Nephron (organoid): ENCODE measurements at regions not wholly inside any gene's neighbourhood (a gene's known extent, or its start where the extent isn't known, plus 50 kb on each side); places are given as distances from the start of the nearest gene placed in this dataset.

ENCODE experiments used
- H3K27ac Mint-ChIP-seq, 3 experiments: 2 replicates each; pipeline ENCODE4 v1.8.0; 2020; ENCODE audit warnings: mixed read lengths in 3 of 3, mild to moderate bottlenecking in 2 of 3, moderate library complexity in 1 of 3
- H3K27me3 Mint-ChIP-seq: 2 replicates; pipeline ENCODE4 v1.8.0; 2021; ENCODE audit warnings: low read depth, mild to moderate bottlenecking, moderate library complexity, mixed read lengths
- H3K36me3 Mint-ChIP-seq: 2 replicates; pipeline ENCODE4 v1.8.0; 2020; ENCODE audit warnings: low read depth, mixed read lengths
- H3K4me1 Mint-ChIP-seq: 2 replicates; pipeline ENCODE4 v1.8.0; 2020; ENCODE audit warnings: mixed read lengths
- H3K4me3 Mint-ChIP-seq, 3 experiments: 2 replicates each; pipeline ENCODE4 v1.8.0; 2020; ENCODE audit warnings: mild to moderate bottlenecking in 3 of 3, mixed read lengths in 3 of 3, moderate library complexity in 2 of 3
- H3K9me3 Mint-ChIP-seq: 2 replicates; pipeline ENCODE4 v1.8.0; 2020; ENCODE audit warnings: mixed read lengths
- CTCF ChIP-seq, 3 experiments: fragments of 200-600 bp; sonication (generic); IDR thresholded peaks; one replicate each; pipeline ENCODE4 v1.5.0; 2021; ENCODE audit warnings: antibody characterized with exemption in 3 of 3; ENCODE audit not compliant: unreplicated experiment in 3 of 3

DNA sequence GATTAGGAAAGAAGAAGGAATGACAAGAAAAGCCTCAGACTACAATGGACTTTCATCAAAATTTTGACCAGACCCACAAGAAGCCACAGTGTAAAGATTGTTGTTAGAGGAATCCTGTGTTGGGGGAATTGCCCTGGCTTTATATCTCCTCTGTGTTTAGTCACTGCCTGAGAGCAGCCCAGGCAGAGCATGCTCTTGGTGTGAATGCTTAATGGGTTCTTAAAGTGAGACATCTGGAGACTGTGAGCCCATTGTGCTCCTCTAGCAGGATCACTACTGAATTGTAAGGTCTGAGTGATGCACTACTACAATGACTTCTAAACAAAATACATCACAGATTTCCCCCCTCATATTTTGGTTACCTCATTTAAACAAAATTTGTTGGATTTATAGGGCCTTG, 1860.5 kb upstream of the ADGRL3 start:
- no peak overlapping the region for H3K4me3 Mint-ChIP-seq
- H3K9me3 Mint-ChIP-seq, result no peaks in the 10 kb centered on the region
- H3K4me1 Mint-ChIP-seq, result no peaks in the 10 kb centered on the region
- TF ChIP-seq CTCF (IDR thresholded peaks at IDR 0.05; ENCODE audit: unreplicated experiment in 3 of 3), result no peak
- H3K36me3 Mint-ChIP-seq, result no peaks in the 10 kb centered on the region
- H3K27me3 Mint-ChIP-seq, result peaks cover 4% of the 10 kb centered on the region
- no peak overlapping the region for H3K27ac Mint-ChIP-seq

- peaks cover 4% of the 10 kb centered on the region for H3K27me3 Mint-ChIP-seq
- H3K4me1 Mint-ChIP-seq, result no peaks in the 10 kb centered on the region
- no peak for TF ChIP-seq CTCF (IDR thresholded peaks at IDR 0.05; ENCODE audit: unreplicated experiment in 3 of 3)
- no peak overlapping the region for H3K27ac Mint-ChIP-seq
- no peaks in the 10 kb centered on the region for H3K9me3 Mint-ChIP-seq
- H3K36me3 Mint-ChIP-seq, result no peaks in the 10 kb centered on the region
- no peak overlapping the region for H3K4me3 Mint-ChIP-seq
These were observed 1858.6 kb upstream of the ADGRL3 start for GRCh38 chr4:59341506-59341905.

DNA sequence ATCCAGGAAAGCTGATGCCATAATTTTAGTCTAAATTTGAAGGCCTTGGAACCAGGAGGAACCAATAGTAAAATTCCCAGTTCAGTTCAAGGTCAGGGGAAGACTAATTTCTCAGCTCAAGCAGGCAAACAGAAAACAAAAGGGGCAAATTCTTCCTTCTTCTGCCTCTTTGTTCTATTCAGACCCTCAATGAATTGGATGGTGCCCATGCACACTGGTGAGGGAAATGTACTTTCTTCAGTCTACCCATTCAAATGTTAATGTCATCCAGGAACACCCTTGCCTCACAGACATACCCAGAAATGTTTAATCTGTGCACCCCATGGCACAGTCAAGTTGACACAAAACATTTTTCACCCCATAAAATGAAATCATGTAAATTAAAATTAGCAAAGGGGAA, 1851.2 kb upstream of the ADGRL3 start:
- Mint-ChIP-seq H3K9me3 (no peaks in the 10 kb centered on the region), H3K4me1 (no peaks in the 10 kb centered on the region)
- TF ChIP-seq CTCF (IDR thresholded peaks at IDR 0.05; ENCODE audit: unreplicated experiment in 3 of 3), result no peak

DNA sequence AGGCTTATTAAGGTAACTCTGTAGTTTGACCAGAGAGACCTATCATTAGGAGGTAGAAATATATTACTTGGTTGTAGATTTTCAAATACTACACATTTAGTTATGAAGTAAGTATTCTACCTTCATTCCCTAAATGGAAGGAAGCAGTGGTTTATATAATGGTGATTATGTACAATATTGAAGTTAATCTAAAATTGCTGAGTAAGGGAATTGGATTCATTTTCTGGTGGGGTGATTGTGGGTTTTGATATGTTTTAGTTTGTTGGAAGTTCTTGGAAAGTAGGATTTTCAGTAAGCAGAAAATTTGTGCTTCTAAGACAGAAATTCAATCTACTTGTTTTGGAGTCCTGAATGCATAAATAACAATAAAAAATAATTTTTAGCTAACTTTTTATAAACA, 1830.9 kb upstream of the ADGRL3 start:
- TF ChIP-seq CTCF (IDR thresholded peaks at IDR 0.05; ENCODE audit: unreplicated experiment in 3 of 3), result no peak
- H3K36me3 Mint-ChIP-seq, result no peaks in the 10 kb centered on the region
- no peak overlapping the region for H3K27ac Mint-ChIP-seq
- no peaks in the 10 kb centered on the region for H3K27me3 Mint-ChIP-seq
- H3K4me3 Mint-ChIP-seq, result no peak overlapping the region
- no peaks in the 10 kb centered on the region for H3K4me1 Mint-ChIP-seq
- no peaks in the 10 kb centered on the region for H3K9me3 Mint-ChIP-seq

More for the DNA sequence above, 1851.2 kb upstream of the ADGRL3 start:
- H3K27ac Mint-ChIP-seq, result no peak overlapping the region
- no peak overlapping the region for H3K4me3 Mint-ChIP-seq
- H3K36me3 Mint-ChIP-seq, result no peaks in the 10 kb centered on the region
- H3K27me3 Mint-ChIP-seq, result no peaks in the 10 kb centered on the region

DNA sequence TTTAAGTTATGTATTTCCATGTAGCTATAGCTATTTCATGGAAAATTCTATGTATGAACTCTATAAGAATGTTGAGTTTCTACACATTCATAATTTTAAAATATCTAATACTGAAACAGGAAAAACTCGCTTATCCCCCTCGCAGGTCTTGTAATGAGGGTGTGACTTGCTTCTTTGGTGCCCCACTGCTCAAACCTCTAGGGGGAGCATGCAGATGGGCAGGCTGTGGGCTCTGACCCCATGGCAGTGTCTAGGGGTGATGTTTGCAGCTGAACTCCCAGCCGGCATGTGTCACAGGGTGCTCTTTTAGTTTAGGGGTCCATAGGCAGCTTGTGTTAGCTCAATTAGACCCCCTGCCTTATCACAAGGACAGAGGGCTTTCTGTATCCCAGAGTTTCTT, 1825.7 kb upstream of the ADGRL3 start:
- Mint-ChIP-seq H3K27ac (no peak overlapping the region), H3K4me1 (no peaks in the 10 kb centered on the region), H3K36me3 (no peaks in the 10 kb centered on the region), H3K27me3 (no peaks in the 10 kb centered on the region), H3K4me3 (no peak overlapping the region), H3K9me3 (no peaks in the 10 kb centered on the region)
- no peak for TF ChIP-seq CTCF (IDR thresholded peaks at IDR 0.05; ENCODE audit: unreplicated experiment in 3 of 3)

- H3K27ac Mint-ChIP-seq, result no peak overlapping the region
- no peak for TF ChIP-seq CTCF (IDR thresholded peaks at IDR 0.05; ENCODE audit: unreplicated experiment in 3 of 3)
- H3K4me3 Mint-ChIP-seq, result no peak overlapping the region
- H3K27me3 Mint-ChIP-seq, result no peaks in the 10 kb centered on the region
- H3K36me3 Mint-ChIP-seq, result no peaks in the 10 kb centered on the region
- no peaks in the 10 kb centered on the region for H3K4me1 Mint-ChIP-seq
- H3K9me3 Mint-ChIP-seq, result no peaks in the 10 kb centered on the region
These were observed 1819.2 kb upstream of the ADGRL3 start for GRCh38 chr4:59380841-59381366.
